ENCODE measurements at regions not wholly inside any gene's neighbourhood (a gene's known extent, or its start where the extent isn't known, plus 50 kb on each side); places are given as distances from the start of the nearest gene placed in this dataset.

DNA sequence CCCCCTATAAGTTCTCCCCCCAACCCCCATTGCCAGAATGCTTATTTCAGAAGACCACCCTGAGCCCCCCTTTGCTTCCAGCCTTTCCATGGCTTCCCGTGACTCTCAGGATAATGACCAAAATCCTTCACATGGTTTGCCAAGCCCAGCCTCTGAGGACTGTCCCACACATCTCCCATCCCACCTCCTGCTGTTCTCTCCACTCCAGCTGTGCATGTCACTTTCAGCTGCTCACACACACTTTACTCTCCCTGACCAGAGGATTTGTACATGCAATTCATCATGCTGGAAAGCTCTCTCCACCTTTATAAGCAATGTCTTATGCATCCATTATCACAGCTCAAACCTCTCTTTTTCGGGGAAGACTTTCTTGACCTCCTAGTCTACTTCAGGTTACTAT is 164.2 kb downstream of the PRL start:
- ChIA-PET CTCF (no interaction called here), POLR2A (no interaction called here)
- Mint-ChIP-seq H3K4me1 (no peaks in the 10 kb centered on the region), H3K27me3 (no peaks in the 10 kb centered on the region), H3K27ac (no peak overlapping the region), H3K4me3 (no peak overlapping the region), H3K9me3 (ENCODE audit: insufficient read depth) (no peaks in the 10 kb centered on the region)
- H3K27ac ChIP-seq (ENCODE audit: low read length in 2 of 2), result no peak overlapping the region
- no peak overlapping the region for H3K4me3 ChIP-seq (ENCODE audit: control extremely low read depth in 1 of 5, extremely low read depth in 1 of 5, insufficient read depth in 1 of 5, low read depth in 2 of 5, low read length in 4 of 5)
- H2AFZ ChIP-seq (ENCODE audit: insufficient read depth, low read depth, low read length, poor library complexity, severe bottlenecking), result no peak overlapping the region
- no peaks in the 10 kb centered on the region for H4K20me1 ChIP-seq (ENCODE audit: control insufficient read depth, insufficient read depth, low read length, poor library complexity, severe bottlenecking)
- TF ChIP-seq, protein P1, sequence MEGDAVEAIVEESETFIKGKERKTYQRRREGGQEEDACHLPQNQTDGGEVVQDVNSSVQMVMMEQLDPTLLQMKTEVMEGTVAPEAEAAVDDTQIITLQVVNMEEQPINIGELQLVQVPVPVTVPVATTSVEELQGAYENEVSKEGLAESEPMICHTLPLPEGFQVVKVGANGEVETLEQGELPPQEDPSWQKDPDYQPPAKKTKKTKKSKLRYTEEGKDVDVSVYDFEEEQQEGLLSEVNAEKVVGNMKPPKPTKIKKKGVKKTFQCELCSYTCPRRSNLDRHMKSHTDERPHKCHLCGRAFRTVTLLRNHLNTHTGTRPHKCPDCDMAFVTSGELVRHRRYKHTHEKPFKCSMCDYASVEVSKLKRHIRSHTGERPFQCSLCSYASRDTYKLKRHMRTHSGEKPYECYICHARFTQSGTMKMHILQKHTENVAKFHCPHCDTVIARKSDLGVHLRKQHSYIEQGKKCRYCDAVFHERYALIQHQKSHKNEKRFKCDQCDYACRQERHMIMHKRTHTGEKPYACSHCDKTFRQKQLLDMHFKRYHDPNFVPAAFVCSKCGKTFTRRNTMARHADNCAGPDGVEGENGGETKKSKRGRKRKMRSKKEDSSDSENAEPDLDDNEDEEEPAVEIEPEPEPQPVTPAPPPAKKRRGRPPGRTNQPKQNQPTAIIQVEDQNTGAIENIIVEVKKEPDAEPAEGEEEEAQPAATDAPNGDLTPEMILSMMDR (IDR thresholded peaks at IDR 0.05), result no peak
- TF ChIP-seq EZH2 (IDR thresholded peaks at IDR 0.05; ENCODE audit: borderline replicate concordance, insufficient read depth, low read depth, low read length, poor library complexity, severe bottlenecking), result no peak
- H3K9me3 ChIP-seq (ENCODE audit: control extremely low read depth in 1 of 3, control insufficient read depth in 2 of 3, insufficient read depth in 1 of 3, low read length in 2 of 3), result peaks cover 0 to 2% (median 2%) of the 10 kb centered on the region in 3 donors
- no peak overlapping the region for H3K4me2 ChIP-seq (replicated peaks; ENCODE audit: low read depth, low read length, poor library complexity, severe bottlenecking)
- 73% methylated on average over 1 of the region's 2 CpGs for WGBS (ENCODE audit: insufficient coverage)
- H3K36me3 ChIP-seq (replicated peaks in 1 of 2; ENCODE audit: control extremely low read depth in 1 of 2, control insufficient read depth in 1 of 2, extremely low read depth in 1 of 2, insufficient read depth in 2 of 2, low read length in 1 of 2), result no peaks in the 10 kb centered on the region
- intact Hi-C loops (cut with micrococcal nuclease), result no loop called here
- no peaks in the 10 kb centered on the region for H3K27me3 ChIP-seq (replicated peaks in 1 of 4; ENCODE audit: control extremely low read depth in 1 of 4, control insufficient read depth in 3 of 4, insufficient read depth in 4 of 4, low read length in 3 of 4)
- no peak for ATAC-seq (ENCODE audit: low read depth)
- no peaks in the 10 kb centered on the region for H3K4me1 ChIP-seq (ENCODE audit: control insufficient read depth in 2 of 2, insufficient read depth in 2 of 2, low read length in 2 of 2)
- H3K79me2 ChIP-seq (ENCODE audit: control insufficient read depth, insufficient read depth, low read length), result no peaks in the 10 kb centered on the region
- no peak overlapping the region for H3K9ac ChIP-seq (ENCODE audit: low read length)
- DNase-seq, result no peak

DNA sequence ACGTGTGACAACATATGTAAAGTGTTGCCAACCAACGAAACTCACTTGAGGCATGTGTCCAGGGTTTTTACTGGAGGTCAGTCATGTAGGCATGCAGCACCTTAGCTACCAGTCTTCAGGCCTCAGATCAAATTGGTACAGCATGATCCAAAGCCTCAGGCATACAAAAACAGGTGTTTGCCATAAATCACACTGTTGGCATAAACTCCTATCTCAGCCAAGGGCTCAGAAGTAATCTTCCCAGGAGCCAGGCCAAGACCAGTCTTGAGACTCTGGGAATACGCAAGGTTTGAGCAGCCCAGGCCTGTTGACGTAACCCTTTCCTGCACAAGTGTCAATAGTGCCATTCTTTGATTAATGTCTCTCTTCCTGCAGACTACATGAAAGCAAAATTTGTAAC is 163.5 kb downstream of the PRL start:
- H3K4me3 ChIP-seq (ENCODE audit: control extremely low read depth in 1 of 5, extremely low read depth in 1 of 5, insufficient read depth in 1 of 5, low read depth in 2 of 5, low read length in 4 of 5), result no peak overlapping the region
- WGBS (ENCODE audit: insufficient coverage), result 90% methylated on average over 3 of the region's 4 CpGs
- no peak overlapping the region for H3K4me3 Mint-ChIP-seq
- H3K27me3 Mint-ChIP-seq, result no peaks in the 10 kb centered on the region
- no peak for DNase-seq
- H2AFZ ChIP-seq (ENCODE audit: insufficient read depth, low read depth, low read length, poor library complexity, severe bottlenecking), result no peak overlapping the region
- ChIA-PET CTCF (no interaction called here), POLR2A (no interaction called here)
- no peaks in the 10 kb centered on the region for H3K9me3 Mint-ChIP-seq (ENCODE audit: insufficient read depth)
- H3K4me2 ChIP-seq (replicated peaks; ENCODE audit: low read depth, low read length, poor library complexity, severe bottlenecking), result no peak overlapping the region
- H3K79me2 ChIP-seq (ENCODE audit: control insufficient read depth, insufficient read depth, low read length), result no peaks in the 10 kb centered on the region
- H3K27ac ChIP-seq (ENCODE audit: low read length in 2 of 2), result no peak overlapping the region
- intact Hi-C loops (cut with micrococcal nuclease), result no loop called here
- H3K9ac ChIP-seq (ENCODE audit: low read length), result no peak overlapping the region
- no peaks in the 10 kb centered on the region for H4K20me1 ChIP-seq (ENCODE audit: control insufficient read depth, insufficient read depth, low read length, poor library complexity, severe bottlenecking)
- H3K36me3 ChIP-seq (replicated peaks in 1 of 2; ENCODE audit: control extremely low read depth in 1 of 2, control insufficient read depth in 1 of 2, extremely low read depth in 1 of 2, insufficient read depth in 2 of 2, low read length in 1 of 2), result no peaks in the 10 kb centered on the region
- no peaks in the 10 kb centered on the region for H3K27me3 ChIP-seq (replicated peaks in 1 of 4; ENCODE audit: control extremely low read depth in 1 of 4, control insufficient read depth in 3 of 4, insufficient read depth in 4 of 4, low read length in 3 of 4)
- ATAC-seq (ENCODE audit: low read depth), result no peak
- peaks cover 0 to 2% (median 0%) of the 10 kb centered on the region in 3 donors for H3K9me3 ChIP-seq (ENCODE audit: control extremely low read depth in 1 of 3, control insufficient read depth in 2 of 3, insufficient read depth in 1 of 3, low read length in 2 of 3)
- H3K27ac Mint-ChIP-seq, result no peak overlapping the region
- H3K4me1 ChIP-seq (ENCODE audit: control insufficient read depth in 2 of 2, insufficient read depth in 2 of 2, low read length in 2 of 2), result no peaks in the 10 kb centered on the region
- no peaks in the 10 kb centered on the region for H3K4me1 Mint-ChIP-seq
- TF ChIP-seq EZH2 (IDR thresholded peaks at IDR 0.05; ENCODE audit: borderline replicate concordance, insufficient read depth, low read depth, low read length, poor library complexity, severe bottlenecking), result no peak
- TF ChIP-seq, protein P1 (IDR thresholded peaks at IDR 0.05), result no peak

Data from B cell (primary cell).